ENCODE measurements at regions not wholly inside any gene's neighbourhood (a gene's known extent, or its start where the extent isn't known, plus 50 kb on each side); places are given as distances from the start of the nearest gene placed in this dataset.

DNA sequence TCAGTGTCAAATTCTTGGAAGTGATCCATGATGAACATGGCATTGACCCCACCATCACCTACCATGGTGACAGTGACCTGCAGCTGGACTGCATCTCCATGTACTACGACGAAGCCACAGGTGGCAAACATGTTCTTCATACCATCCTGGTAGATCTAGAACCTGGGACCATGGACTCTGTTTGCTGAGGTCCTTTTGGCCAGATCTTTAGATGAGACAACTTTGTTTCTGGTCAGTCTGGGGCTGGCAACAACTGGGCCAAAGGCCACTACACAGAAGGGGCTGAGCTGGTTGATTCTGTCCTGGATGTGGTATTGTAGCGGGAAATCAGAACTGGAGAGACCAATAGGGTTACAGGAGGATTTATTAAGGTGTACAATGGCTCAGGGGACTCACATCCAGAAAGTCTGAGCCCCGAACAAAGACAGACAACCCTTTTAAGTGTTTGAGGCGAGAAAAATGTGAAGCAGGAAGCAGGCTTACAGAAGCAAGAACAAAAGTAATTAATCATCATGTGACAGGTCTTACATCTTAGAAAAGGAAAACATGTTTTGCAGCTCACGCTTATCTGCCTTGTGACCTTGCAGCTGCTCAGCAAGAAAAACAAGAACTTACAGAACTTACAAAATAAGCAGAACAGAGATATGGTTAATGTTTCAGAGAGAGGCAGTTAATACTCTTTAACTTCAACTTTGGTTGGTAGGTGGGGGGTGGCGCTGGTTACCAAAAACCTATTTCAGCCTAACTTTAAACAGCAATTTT lies 58.8 kb upstream of the MOCS1 start:
- intact Hi-C loops (cut with DNase I) = no loop called here
- WGBS, 3 donors = 66 to 76% (median 73%) methylated on average over 7 of the region's 7 CpGs
- H3K36me3 ChIP-seq (ENCODE audit: insufficient read depth in 1 of 2, low read depth in 1 of 2) = no peaks in the 10 kb centered on the region
- DNase-seq = no peak
- H3K9me3 ChIP-seq = peaks cover 15% of the 10 kb centered on the region
- TF ChIP-seq, protein P1, sequence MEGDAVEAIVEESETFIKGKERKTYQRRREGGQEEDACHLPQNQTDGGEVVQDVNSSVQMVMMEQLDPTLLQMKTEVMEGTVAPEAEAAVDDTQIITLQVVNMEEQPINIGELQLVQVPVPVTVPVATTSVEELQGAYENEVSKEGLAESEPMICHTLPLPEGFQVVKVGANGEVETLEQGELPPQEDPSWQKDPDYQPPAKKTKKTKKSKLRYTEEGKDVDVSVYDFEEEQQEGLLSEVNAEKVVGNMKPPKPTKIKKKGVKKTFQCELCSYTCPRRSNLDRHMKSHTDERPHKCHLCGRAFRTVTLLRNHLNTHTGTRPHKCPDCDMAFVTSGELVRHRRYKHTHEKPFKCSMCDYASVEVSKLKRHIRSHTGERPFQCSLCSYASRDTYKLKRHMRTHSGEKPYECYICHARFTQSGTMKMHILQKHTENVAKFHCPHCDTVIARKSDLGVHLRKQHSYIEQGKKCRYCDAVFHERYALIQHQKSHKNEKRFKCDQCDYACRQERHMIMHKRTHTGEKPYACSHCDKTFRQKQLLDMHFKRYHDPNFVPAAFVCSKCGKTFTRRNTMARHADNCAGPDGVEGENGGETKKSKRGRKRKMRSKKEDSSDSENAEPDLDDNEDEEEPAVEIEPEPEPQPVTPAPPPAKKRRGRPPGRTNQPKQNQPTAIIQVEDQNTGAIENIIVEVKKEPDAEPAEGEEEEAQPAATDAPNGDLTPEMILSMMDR (IDR thresholded peaks at IDR 0.05) = no peak
- H3K27ac ChIP-seq = no peak overlapping the region
- no peak for ATAC-seq
- no peak overlapping the region for H3K4me3 ChIP-seq
- H3K4me1 ChIP-seq = no peaks in the 10 kb centered on the region
- H3K27me3 ChIP-seq (ENCODE audit: insufficient read depth in 3 of 3, low read length in 2 of 3) = no peaks in the 10 kb centered on the region

Measured in psoas muscle (tissue), 7 donors.